GM23338 (cell line): ENCODE measurements at regions not wholly inside any gene's neighbourhood (a gene's known extent, or its start where the extent isn't known, plus 50 kb on each side); places are given as distances from the start of the nearest gene placed in this dataset.

ENCODE experiments used
- ATAC-seq: fragments of 200-7000 bp; cut with Tn5 transposase; 3 replicates; pipeline ENCODE4 v1.9.1; 2020
- DNase-seq: peaks from one replicate; pipeline ENCODE4 v3.0.0-alpha.2; 2015; ENCODE audit warnings: low spot score
- H2AFZ ChIP-seq: fragments of 200-600 bp; sonication (generic); 2 replicates; pipeline ENCODE4 v1.8.0; 2016; ENCODE audit warnings: antibody characterized with exemption, mild to moderate bottlenecking, moderate library complexity
- H3F3A ChIP-seq: fragments of 200-600 bp; sonication (generic); replicated peaks from 2 replicates; pipeline ENCODE4 v1.8.0; 2017; ENCODE audit warnings: antibody characterized with exemption, mixed run types, low read depth
- H3K27ac ChIP-seq: fragments of 200-600 bp; sonication (generic); 2 replicates; pipeline ENCODE4 v1.6.1; 2016; ENCODE audit warnings: low read depth
- H3K27me3 ChIP-seq: fragments of 200-600 bp; sonication (generic); 2 replicates; pipeline ENCODE4 v1.8.0; 2016; ENCODE audit warnings: mild to moderate bottlenecking, mixed run types, moderate library complexity; ENCODE audit not compliant: insufficient read depth
- H3K36me3 ChIP-seq: fragments of 200-600 bp; sonication (generic); 2 replicates; pipeline ENCODE4 v1.8.0; 2016; ENCODE audit warnings: mild to moderate bottlenecking; ENCODE audit not compliant: insufficient read depth
- H3K4me1 ChIP-seq: fragments of 200-600 bp; sonication (generic); 2 replicates; pipeline ENCODE4 v1.8.0; 2016; ENCODE audit warnings: mild to moderate bottlenecking, moderate library complexity; ENCODE audit not compliant: insufficient read depth
- H3K4me2 ChIP-seq: fragments of 200-600 bp; sonication (generic); 2 replicates; pipeline ENCODE4 v1.7.1; 2017; ENCODE audit warnings: mixed run types
- H3K4me3 ChIP-seq: fragments of 200-600 bp; sonication (generic); 2 replicates; pipeline ENCODE4 v1.6.1; 2016; ENCODE audit warnings: mixed run types
- H3K79me2 ChIP-seq: fragments of 200-600 bp; sonication (generic); replicated peaks from 2 replicates; pipeline ENCODE4 v1.8.0; 2017; ENCODE audit warnings: mild to moderate bottlenecking; ENCODE audit not compliant: insufficient read depth
- H3K9me2 ChIP-seq: fragments of 200-600 bp; sonication (generic); 2 replicates; pipeline ENCODE4 v1.8.0; 2017; ENCODE audit not compliant: insufficient read depth
- H4K20me1 ChIP-seq: fragments of 200-600 bp; sonication (generic); replicated peaks from 2 replicates; pipeline ENCODE4 v1.8.0; 2017; ENCODE audit warnings: mild to moderate bottlenecking; ENCODE audit not compliant: insufficient read depth
- H3K27ac Mint-ChIP-seq: 2 replicates; pipeline ENCODE4 v1.8.0; 2020; ENCODE audit warnings: inconsistent platforms, mild to moderate bottlenecking, moderate library complexity, mixed read lengths
- H3K27me3 Mint-ChIP-seq: 3 replicates; pipeline ENCODE4 v1.8.0; 2022; ENCODE audit warnings: low read depth, mild to moderate bottlenecking, moderate library complexity, mixed read lengths, inconsistent platforms; ENCODE audit not compliant: insufficient read depth, poor library complexity
- H3K36me3 Mint-ChIP-seq: 3 replicates; pipeline ENCODE4 v1.8.0; 2021; ENCODE audit warnings: low read depth, mild to moderate bottlenecking, inconsistent platforms, moderate library complexity, mixed read lengths
- H3K4me1 Mint-ChIP-seq: 3 replicates; pipeline ENCODE4 v1.8.0; 2020; ENCODE audit warnings: mild to moderate bottlenecking, inconsistent platforms, mixed read lengths
- H3K4me3 Mint-ChIP-seq: 3 replicates; pipeline ENCODE4 v1.8.0; 2021; ENCODE audit warnings: moderate library complexity, mild to moderate bottlenecking, inconsistent platforms, mixed read lengths
- H3K9me3 Mint-ChIP-seq: 3 replicates; pipeline ENCODE4 v1.8.0; 2020; ENCODE audit warnings: moderate library complexity, mild to moderate bottlenecking, inconsistent platforms, mixed read lengths
- CREB1 ChIP-seq: fragments of 250-450 bp; sonication (Bioruptor Pico); IDR thresholded peaks from 2 replicates; pipeline ENCODE4 v1.5.0; 2020; ENCODE audit warnings: low read depth, mild to moderate bottlenecking, moderate library complexity
- EZH2 ChIP-seq: fragments of 200-600 bp; sonication (generic); IDR thresholded peaks from one replicate; pipeline ENCODE4 v1.8.0; 2017; ENCODE audit warnings: antibody characterized with exemption, mild to moderate bottlenecking, low read depth; ENCODE audit not compliant: unreplicated experiment
- EZH2phosphoT487 ChIP-seq: fragments of 200-600 bp; sonication (generic); IDR thresholded peaks from one replicate; pipeline ENCODE4 v1.8.1; 2018; ENCODE audit warnings: antibody characterized with exemption; ENCODE audit not compliant: unreplicated experiment
- JUNB ChIP-seq: IDR thresholded peaks from one replicate; pipeline ENCODE4 v1.6.1; 2016; ENCODE audit warnings: antibody characterized with exemption; ENCODE audit not compliant: unreplicated experiment
- POLR2AphosphoS5 ChIP-seq: IDR thresholded peaks from 2 replicates; pipeline ENCODE4 v1.6.1; 2016; ENCODE audit warnings: antibody characterized with exemption, low read depth
- STAT1 ChIP-seq: IDR thresholded peaks from one replicate; pipeline ENCODE4 v1.6.1; 2016; ENCODE audit warnings: antibody characterized with exemption; ENCODE audit not compliant: unreplicated experiment
- ZNF331 ChIP-seq: fragments of 250-450 bp; sonication (Bioruptor Pico); IDR thresholded peaks from 2 replicates; pipeline ENCODE4 v1.5.0; 2020; ENCODE audit warnings: low read depth, mild to moderate bottlenecking, moderate library complexity
- TF ChIP-seq, protein P1 (sequence below): IDR thresholded peaks from one replicate; pipeline ENCODE4 v1.6.1; 2018; ENCODE audit warnings: antibody characterized with exemption; ENCODE audit not compliant: unreplicated experiment
- TF ChIP-seq, protein P2 (sequence below): IDR thresholded peaks from 2 replicates; pipeline ENCODE4 v1.6.1; 2016; ENCODE audit warnings: antibody characterized with exemption
- TF ChIP-seq, protein P3 (sequence below), 2 experiments: fragments of 200-600 bp in 1 of 2; sonication (generic) in 1 of 2; conservative IDR thresholded peaks; 2 replicates each; pipeline versions ENCODE4 v1.5.1 to v1.6.1; 2016 to 2017; ENCODE audit warnings: antibody characterized with exemption in 2 of 2, low read depth in 2 of 2, mild to moderate bottlenecking in 2 of 2, moderate library complexity in 1 of 2

- Histone ChIP-seq H3K4me1 (no peaks in the 10 kb centered on the region), H4K20me1 (no peaks in the 10 kb centered on the region), H3K4me3 (no peak overlapping the region), H3F3A (no peaks in the 10 kb centered on the region), H3K27ac (no peak overlapping the region), H3K36me3 (no peaks in the 10 kb centered on the region), H3K9me2 (no peaks in the 10 kb centered on the region), H3K4me2 (no peak overlapping the region), H3K27me3 (no peaks in the 10 kb centered on the region), H3K79me2 (no peaks in the 10 kb centered on the region), H2AFZ (no peak overlapping the region)
- ATAC-seq, result no peak
- H3K4me3 Mint-ChIP-seq, result no peak overlapping the region
- H3K9me3 Mint-ChIP-seq, result peaks cover 10% of the 10 kb centered on the region
- peaks cover 4% of the 10 kb centered on the region for H3K36me3 Mint-ChIP-seq
- peaks cover 8% of the 10 kb centered on the region for H3K4me1 Mint-ChIP-seq
- peaks cover 2% of the 10 kb centered on the region for H3K27me3 Mint-ChIP-seq
- no peak overlapping the region for H3K27ac Mint-ChIP-seq
- no peak for DNase-seq
- no peak for TF ChIP-seq ZNF331 (CRISPR knock-in tag)
- no peak for TF ChIP-seq EZH2phosphoT487
- TF ChIP-seq, protein P1, sequence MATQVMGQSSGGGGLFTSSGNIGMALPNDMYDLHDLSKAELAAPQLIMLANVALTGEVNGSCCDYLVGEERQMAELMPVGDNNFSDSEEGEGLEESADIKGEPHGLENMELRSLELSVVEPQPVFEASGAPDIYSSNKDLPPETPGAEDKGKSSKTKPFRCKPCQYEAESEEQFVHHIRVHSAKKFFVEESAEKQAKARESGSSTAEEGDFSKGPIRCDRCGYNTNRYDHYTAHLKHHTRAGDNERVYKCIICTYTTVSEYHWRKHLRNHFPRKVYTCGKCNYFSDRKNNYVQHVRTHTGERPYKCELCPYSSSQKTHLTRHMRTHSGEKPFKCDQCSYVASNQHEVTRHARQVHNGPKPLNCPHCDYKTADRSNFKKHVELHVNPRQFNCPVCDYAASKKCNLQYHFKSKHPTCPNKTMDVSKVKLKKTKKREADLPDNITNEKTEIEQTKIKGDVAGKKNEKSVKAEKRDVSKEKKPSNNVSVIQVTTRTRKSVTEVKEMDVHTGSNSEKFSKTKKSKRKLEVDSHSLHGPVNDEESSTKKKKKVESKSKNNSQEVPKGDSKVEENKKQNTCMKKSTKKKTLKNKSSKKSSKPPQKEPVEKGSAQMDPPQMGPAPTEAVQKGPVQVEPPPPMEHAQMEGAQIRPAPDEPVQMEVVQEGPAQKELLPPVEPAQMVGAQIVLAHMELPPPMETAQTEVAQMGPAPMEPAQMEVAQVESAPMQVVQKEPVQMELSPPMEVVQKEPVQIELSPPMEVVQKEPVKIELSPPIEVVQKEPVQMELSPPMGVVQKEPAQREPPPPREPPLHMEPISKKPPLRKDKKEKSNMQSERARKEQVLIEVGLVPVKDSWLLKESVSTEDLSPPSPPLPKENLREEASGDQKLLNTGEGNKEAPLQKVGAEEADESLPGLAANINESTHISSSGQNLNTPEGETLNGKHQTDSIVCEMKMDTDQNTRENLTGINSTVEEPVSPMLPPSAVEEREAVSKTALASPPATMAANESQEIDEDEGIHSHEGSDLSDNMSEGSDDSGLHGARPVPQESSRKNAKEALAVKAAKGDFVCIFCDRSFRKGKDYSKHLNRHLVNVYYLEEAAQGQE, result no peak
Observed at GRCh38 chr14:96958057-96958456, 160.9 kb downstream of the VRK1 start.

- Histone ChIP-seq H3K4me2 (no peak overlapping the region), H2AFZ (no peak overlapping the region), H3K9me2 (0 out of 2 replicates have a peak, but pooled peaks cover 4% of the 10 kb centered on the region), H3K36me3 (no peaks in the 10 kb centered on the region), H3K4me3 (no peak overlapping the region), H3F3A (no peaks in the 10 kb centered on the region), H4K20me1 (no peaks in the 10 kb centered on the region), H3K27me3 (no peaks in the 10 kb centered on the region), H3K4me1 (no peaks in the 10 kb centered on the region), H3K27ac (no peak overlapping the region), H3K79me2 (no peaks in the 10 kb centered on the region)
- peaks cover 4% of the 10 kb centered on the region for H3K36me3 Mint-ChIP-seq
- ATAC-seq (no peak), DNase-seq (no peak)
- no peaks in the 10 kb centered on the region for H3K4me1 Mint-ChIP-seq
- peaks cover 11% of the 10 kb centered on the region for H3K9me3 Mint-ChIP-seq
- no peak overlapping the region for H3K4me3 Mint-ChIP-seq
- no peak overlapping the region for H3K27ac Mint-ChIP-seq
- peaks cover 2% of the 10 kb centered on the region for H3K27me3 Mint-ChIP-seq
- TF ChIP-seq JUNB, result no peak
- TF ChIP-seq EZH2phosphoT487, result no peak
- TF ChIP-seq, protein P2, sequence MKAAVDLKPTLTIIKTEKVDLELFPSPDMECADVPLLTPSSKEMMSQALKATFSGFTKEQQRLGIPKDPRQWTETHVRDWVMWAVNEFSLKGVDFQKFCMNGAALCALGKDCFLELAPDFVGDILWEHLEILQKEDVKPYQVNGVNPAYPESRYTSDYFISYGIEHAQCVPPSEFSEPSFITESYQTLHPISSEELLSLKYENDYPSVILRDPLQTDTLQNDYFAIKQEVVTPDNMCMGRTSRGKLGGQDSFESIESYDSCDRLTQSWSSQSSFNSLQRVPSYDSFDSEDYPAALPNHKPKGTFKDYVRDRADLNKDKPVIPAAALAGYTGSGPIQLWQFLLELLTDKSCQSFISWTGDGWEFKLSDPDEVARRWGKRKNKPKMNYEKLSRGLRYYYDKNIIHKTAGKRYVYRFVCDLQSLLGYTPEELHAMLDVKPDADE, result no peak
- no peak for TF ChIP-seq CREB1 (CRISPR knock-in tag)
- TF ChIP-seq POLR2AphosphoS5, result no peak
- TF ChIP-seq, protein P1, result no peak
- TF ChIP-seq EZH2, result no peak
- TF ChIP-seq STAT1, result no peak
- no peak for TF ChIP-seq ZNF331 (CRISPR knock-in tag)
- TF ChIP-seq, protein P3, sequence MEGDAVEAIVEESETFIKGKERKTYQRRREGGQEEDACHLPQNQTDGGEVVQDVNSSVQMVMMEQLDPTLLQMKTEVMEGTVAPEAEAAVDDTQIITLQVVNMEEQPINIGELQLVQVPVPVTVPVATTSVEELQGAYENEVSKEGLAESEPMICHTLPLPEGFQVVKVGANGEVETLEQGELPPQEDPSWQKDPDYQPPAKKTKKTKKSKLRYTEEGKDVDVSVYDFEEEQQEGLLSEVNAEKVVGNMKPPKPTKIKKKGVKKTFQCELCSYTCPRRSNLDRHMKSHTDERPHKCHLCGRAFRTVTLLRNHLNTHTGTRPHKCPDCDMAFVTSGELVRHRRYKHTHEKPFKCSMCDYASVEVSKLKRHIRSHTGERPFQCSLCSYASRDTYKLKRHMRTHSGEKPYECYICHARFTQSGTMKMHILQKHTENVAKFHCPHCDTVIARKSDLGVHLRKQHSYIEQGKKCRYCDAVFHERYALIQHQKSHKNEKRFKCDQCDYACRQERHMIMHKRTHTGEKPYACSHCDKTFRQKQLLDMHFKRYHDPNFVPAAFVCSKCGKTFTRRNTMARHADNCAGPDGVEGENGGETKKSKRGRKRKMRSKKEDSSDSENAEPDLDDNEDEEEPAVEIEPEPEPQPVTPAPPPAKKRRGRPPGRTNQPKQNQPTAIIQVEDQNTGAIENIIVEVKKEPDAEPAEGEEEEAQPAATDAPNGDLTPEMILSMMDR (conservative IDR thresholded peaks at IDR 0.05; ENCODE audit: low read depth in 2 of 2), result no peak
Observed at GRCh38 chr14:96959992-96960391, 162.8 kb downstream of the VRK1 start.
